Lower leg skin (tissue), 4 donors: ENCODE measurements at regions not wholly inside any gene's neighbourhood (a gene's known extent, or its start where the extent isn't known, plus 50 kb on each side); places are given as distances from the start of the nearest gene placed in this dataset.

Experiments used
- DNase-seq, 2 donors: peaks; one replicate each; pipeline ENCODE4 v3.0.0-alpha.2; 2019; ENCODE audit warnings: low spot score in 2 of 2
- H3K4me3 ChIP-seq: fragments of 200-600 bp; sonication (generic); 2 replicates; pipeline ENCODE4 v1.5.1; 2017; ENCODE audit warnings: mild to moderate bottlenecking, low read depth; ENCODE audit not compliant: poor library complexity, severe bottlenecking
- CTCF ChIP-seq, 3 donors: fragments of 450-650 bp; IDR thresholded peaks; one replicate each; pipeline ENCODE4 v1.5.1; 2016; ENCODE audit warnings: antibody characterized with exemption in 3 of 3, mild to moderate bottlenecking in 3 of 3, moderate library complexity in 2 of 3
- POLR2A ChIP-seq, 2 donors: fragments of 450-650 bp; IDR thresholded peaks; one replicate each; pipeline ENCODE4 v1.6.1; 2016 to 2017; ENCODE audit warnings: antibody characterized with exemption in 2 of 2, mild to moderate bottlenecking in 1 of 2, moderate library complexity in 1 of 2
- WGBS, 2 donors: methylation state at CpG; one replicate each; pipeline ENCODE4 v1.1.5; 2018; 5-methylcytosine and 5-hydroxymethylcytosine counted together
- intact Hi-C: fragments of 100-400 bp; cut with DNase I; formaldehyde crosslinking; loops from one replicate; pipeline ENCODE4 v1.15.0; 2023; ENCODE audit warnings: low total_unique reads
- microRNA counts, 2 donors: library from miRNA; unstranded; fragments of <30 nt; microRNA quantifications; one replicate each; lab custom pipeline; 2016
- microRNA-seq, 2 donors: library from miRNA; unstranded; fragments of <30 nt; microRNA quantifications; one replicate each; pipeline ENCODE4, GENCODE V29; 2016; ENCODE audit warnings: borderline replicate concordance in 2 of 2, borderline number of aligned reads in 1 of 2

DNA sequence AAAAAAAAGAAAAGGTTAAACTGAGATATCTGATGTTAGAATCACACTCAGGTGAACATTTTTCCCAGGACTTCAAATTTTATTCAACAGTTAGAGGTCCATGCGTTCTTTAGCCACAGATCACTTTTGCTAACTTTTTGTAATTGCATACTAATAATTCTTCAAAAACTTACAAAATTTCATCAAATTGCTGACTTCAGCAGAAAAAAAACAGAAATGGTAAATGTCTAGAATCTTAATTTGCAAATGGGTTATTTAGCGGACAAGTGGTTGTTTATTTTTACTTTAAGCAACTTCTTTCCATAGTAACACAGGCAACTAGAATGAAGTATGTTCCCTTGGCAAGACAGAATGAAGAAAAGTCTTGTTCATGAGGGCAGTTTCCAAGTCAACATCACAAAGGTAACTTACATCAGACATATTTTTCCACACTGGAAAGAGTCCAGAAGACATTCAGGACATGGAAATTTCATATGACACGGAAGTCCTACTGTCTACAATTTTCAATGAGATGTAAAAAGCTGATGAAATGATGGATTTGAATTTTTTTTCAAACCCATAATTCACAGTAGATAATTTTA lies 62.5 kb upstream of the SOX5 start:
- WGBS, 2 donors: 73 to 74% methylated on average over 3 of the region's 3 CpGs
- intact Hi-C loops: no loop called here
- TF ChIP-seq POLR2A (IDR thresholded peaks at IDR 0.05): no peak
- TF ChIP-seq CTCF (IDR thresholded peaks at IDR 0.05): no peak
- H3K4me3 ChIP-seq: no peak overlapping the region
- no peak for DNase-seq

DNA sequence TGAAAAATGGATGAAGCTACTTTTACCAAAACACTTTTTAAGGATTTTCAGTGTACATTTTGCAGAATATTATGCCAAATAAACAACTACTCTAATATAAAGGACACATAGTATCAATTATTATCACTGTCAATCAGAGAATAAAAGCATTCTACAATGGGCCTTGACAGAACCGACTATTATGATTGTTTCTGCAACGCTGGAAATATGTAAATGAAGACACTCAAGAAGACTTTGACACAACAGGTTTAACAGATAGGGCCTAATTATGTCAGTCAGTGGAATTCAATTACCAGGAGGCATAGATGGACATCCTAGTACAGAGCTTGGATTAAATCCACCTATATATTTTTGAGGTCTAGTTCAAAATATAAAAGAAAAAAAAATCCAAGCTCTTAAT lies 58.7 kb upstream of the SOX5 start:
- TF ChIP-seq CTCF (IDR thresholded peaks at IDR 0.05): no peak
- TF ChIP-seq POLR2A (IDR thresholded peaks at IDR 0.05): no peak
- WGBS, 2 donors: 76 to 81% methylated on average over 2 of the region's 2 CpGs
- DNase-seq: no peak
- intact Hi-C loops: no loop called here
- H3K4me3 ChIP-seq: no peak overlapping the region

MicroRNAs in the stretch of these regions (microRNA counts, 767-probe panel; counts per million panel counts)
- 0 to 358 counts per million in 2 donors for microRNA hsa-miR-920 (lab: Ali Mortazavi, UCI)

Small RNA genes lying in the stretch of these regions (microRNA-seq; reads per million reads assigned to microRNA genes)
- 0 reads per million in 2 donors for gene MIR920
